ENCODE measurements at regions not wholly inside any gene's neighbourhood (a gene's known extent, or its start where the extent isn't known, plus 50 kb on each side); places are given as distances from the start of the nearest gene placed in this dataset.

- H3K9me3 Mint-ChIP-seq (ENCODE audit: low read depth): no peaks in the 10 kb centered on the region
- no peak for DNase-seq (ENCODE audit: low spot score, unreplicated experiment)
- no peaks in the 10 kb centered on the region for H3K36me3 Mint-ChIP-seq (ENCODE audit: insufficient read depth)
- H3K27me3 Mint-ChIP-seq: peaks cover 22% of the 10 kb centered on the region
- TF ChIP-seq CTCF (IDR thresholded peaks at IDR 0.05; ENCODE audit: unreplicated experiment): no peak
- H3K4me1 Mint-ChIP-seq (ENCODE audit: low read depth): peaks cover 21% of the 10 kb centered on the region
- no peak overlapping the region for H3K27ac Mint-ChIP-seq
- H3K4me3 Mint-ChIP-seq (ENCODE audit: low read depth): no peak overlapping the region
These were observed 178.7 kb downstream of the SLIT2 start for GRCh38 chr4:20430259-20430941.

- no peak for DNase-seq (ENCODE audit: low spot score, unreplicated experiment)
- H3K27ac Mint-ChIP-seq: peak overlapping the region; percentile 29
- no peak for TF ChIP-seq CTCF (IDR thresholded peaks at IDR 0.05; ENCODE audit: unreplicated experiment)
- H3K36me3 Mint-ChIP-seq (ENCODE audit: insufficient read depth): no peaks in the 10 kb centered on the region
- peaks cover 26% of the 10 kb centered on the region for H3K4me1 Mint-ChIP-seq (ENCODE audit: low read depth)
- H3K27me3 Mint-ChIP-seq: peaks cover 14% of the 10 kb centered on the region
- H3K9me3 Mint-ChIP-seq (ENCODE audit: low read depth): no peaks in the 10 kb centered on the region
- H3K4me3 Mint-ChIP-seq (ENCODE audit: low read depth): no peak overlapping the region
These were observed 179.8 kb downstream of the SLIT2 start for GRCh38 chr4:20431543-20431951.

GRCh38 chr4:20432088-20432487, 180.4 kb downstream of the SLIT2 start:
- DNase-seq (ENCODE audit: low spot score, unreplicated experiment): no peak
- Mint-ChIP-seq H3K4me3 (ENCODE audit: low read depth) (no peak overlapping the region), H3K27me3 (peaks cover 14% of the 10 kb centered on the region), H3K9me3 (ENCODE audit: low read depth) (no peaks in the 10 kb centered on the region), H3K4me1 (ENCODE audit: low read depth) (peaks cover 28% of the 10 kb centered on the region), H3K36me3 (ENCODE audit: insufficient read depth) (no peaks in the 10 kb centered on the region), H3K27ac (peak overlapping the region; percentile 29)
- no peak for TF ChIP-seq CTCF (IDR thresholded peaks at IDR 0.05; ENCODE audit: unreplicated experiment)

GRCh38 chr4:20433097-20433705, 181.5 kb downstream of the SLIT2 start:
- DNase-seq (ENCODE audit: low spot score, unreplicated experiment): no peak
- H3K27me3 Mint-ChIP-seq: peaks cover 13% of the 10 kb centered on the region
- no peak overlapping the region for H3K27ac Mint-ChIP-seq
- H3K9me3 Mint-ChIP-seq (ENCODE audit: low read depth): peaks cover 4% of the 10 kb centered on the region
- TF ChIP-seq CTCF (IDR thresholded peaks at IDR 0.05; ENCODE audit: unreplicated experiment): no peak
- H3K4me1 Mint-ChIP-seq (ENCODE audit: low read depth): peaks cover 28% of the 10 kb centered on the region
- peaks cover 2% of the 10 kb centered on the region for H3K36me3 Mint-ChIP-seq (ENCODE audit: insufficient read depth)
- H3K4me3 Mint-ChIP-seq (ENCODE audit: low read depth): no peak overlapping the region

GRCh38 chr4:20440170-20440569, 188.5 kb downstream of the SLIT2 start:
- Mint-ChIP-seq H3K4me3 (ENCODE audit: low read depth) (no peak overlapping the region), H3K27ac (no peak overlapping the region)

More at GRCh38 chr4:20440170-20440569, 188.5 kb downstream of the SLIT2 start:
- Mint-ChIP-seq H3K36me3 (ENCODE audit: insufficient read depth) (peaks cover 2% of the 10 kb centered on the region), H3K4me1 (ENCODE audit: low read depth) (peaks cover 9% of the 10 kb centered on the region), H3K27me3 (no peaks in the 10 kb centered on the region), H3K9me3 (ENCODE audit: low read depth) (peaks cover 7% of the 10 kb centered on the region)
- TF ChIP-seq CTCF (IDR thresholded peaks at IDR 0.05; ENCODE audit: unreplicated experiment): no peak
- no peak for DNase-seq (ENCODE audit: low spot score, unreplicated experiment)

All from progenitor cell of endocrine pancreas (in vitro differentiated cells).